A549 (cell line): ENCODE measurements at regions not wholly inside any gene's neighbourhood (a gene's known extent, or its start where the extent isn't known, plus 50 kb on each side); places are given as distances from the start of the nearest gene placed in this dataset.

Source experiments
- ATAC-seq, 2 experiments: fragments of 200-7000 bp in 1 of 2; fragments of >200 bp in 1 of 2; cut with Nextera tagmentation in 1 of 2; cut with Tn5 transposase in 1 of 2; 3 replicates each; pipeline versions ENCODE4 v1.8.0 to v1.9.1; 2018 to 2020; ENCODE audit warnings: mild to moderate bottlenecking in 1 of 2, moderate library complexity in 1 of 2
- CTCF ChIA-PET: fragments of 300-600 bp; sonication (Branson Sonifier 250); formaldehyde crosslinking; extraction: SDS; loops from one replicate; lab custom pipeline; 2021; ENCODE audit warnings: antibody characterized with exemption, inconsistent platforms; lab: Yijun Ruan, JAX
- POLR2A ChIA-PET: fragments of 350-600 bp; formaldehyde crosslinking; extraction: SDS; loops from one replicate; lab custom pipeline; 2021; ENCODE audit warnings: antibody characterized with exemption, inconsistent platforms; lab: Yijun Ruan, JAX
- DNase-seq, 2 experiments: peaks; one replicate each; pipeline versions ENCODE4 v3.0.0 to v3.0.0-alpha.2; 2011 to 2016; ENCODE audit warnings: low read depth in 1 of 2, low spot score in 1 of 2
- FAIRE-seq: peaks from 2 replicates; lab custom pipeline; 2011; peaks lifted over from hg19 to GRCh38; lab: Jason Lieb, UNC
- H3K27ac ChIP-seq, 2 experiments: fragments of >200 bp; sonication (Bioruptor Twin); formaldehyde crosslinking; 3 replicates each; pipeline ENCODE4 v1.5.1; 2016 to 2017
- H3K4me1 ChIP-seq: fragments of >200 bp; sonication (Bioruptor Twin); formaldehyde crosslinking; 3 replicates; pipeline ENCODE4 v1.6.1; 2016
- H3K4me2 ChIP-seq: fragments of >200 bp; sonication (Bioruptor Twin); formaldehyde crosslinking; 3 replicates; pipeline ENCODE4 v1.6.1; 2016
- H3K4me3 ChIP-seq: fragments of >200 bp; sonication (Bioruptor Twin); formaldehyde crosslinking; 3 replicates; pipeline ENCODE4 v1.5.1; 2016
- H3K9me3 ChIP-seq: fragments of >200 bp; sonication (Bioruptor Twin); formaldehyde crosslinking; 3 replicates; pipeline ENCODE4 v1.6.1; 2016
- ATOH8 ChIP-seq: fragments of 250-450 bp; sonication (Bioruptor Pico); IDR thresholded peaks from 2 replicates; pipeline ENCODE4 v1.5.0; 2020; ENCODE audit warnings: low read depth, mild to moderate bottlenecking, moderate library complexity
- BCL3 ChIP-seq: fragments of >200 bp; sonication (Bioruptor Twin); formaldehyde crosslinking; IDR thresholded peaks from 3 replicates; pipeline ENCODE4 v1.6.1; 2016
- CBX2 ChIP-seq: fragments of 200-600 bp; sonication (generic); IDR thresholded peaks from 2 replicates; pipeline ENCODE4 v1.6.1; 2016; ENCODE audit warnings: low read depth, mild to moderate bottlenecking, borderline replicate concordance
- CTCF ChIP-seq: fragments of >200 bp; sonication (Bioruptor Twin); formaldehyde crosslinking; IDR thresholded peaks from 3 replicates; pipeline ENCODE4 v1.5.1; 2016
- E2F6 ChIP-seq: IDR thresholded peaks from 2 replicates; pipeline ENCODE4 v1.6.1; 2012; ENCODE audit warnings: low read depth, borderline replicate concordance
- ELK1 ChIP-seq: fragments of 150-350 bp; IDR thresholded peaks from 2 replicates; pipeline ENCODE4 v1.6.1; 2014; ENCODE audit warnings: low read depth, mild to moderate bottlenecking, low read length
- EP300 ChIP-seq, 2 experiments: fragments of >200 bp; sonication (Bioruptor Twin); formaldehyde crosslinking; IDR thresholded peaks; 2 replicates in 1 of 2; 3 replicates in 1 of 2; pipeline ENCODE4 v1.6.1; 2016 to 2017
- FOXS1 ChIP-seq: fragments of 250-450 bp; sonication (Bioruptor Pico); IDR thresholded peaks from 2 replicates; pipeline ENCODE4 v1.5.0; 2020; ENCODE audit warnings: mild to moderate bottlenecking, moderate library complexity
- HDAC2 ChIP-seq: fragments of 200-600 bp; sonication (generic); IDR thresholded peaks from 2 replicates; pipeline ENCODE4 v1.6.1; 2016
- HOXA7 ChIP-seq: fragments of 250-450 bp; sonication (Bioruptor Pico); IDR thresholded peaks from 2 replicates; pipeline ENCODE4 v1.5.0; 2020; ENCODE audit warnings: mild to moderate bottlenecking, moderate library complexity
- HOXB5 ChIP-seq: fragments of 250-450 bp; sonication (Bioruptor Pico); IDR thresholded peaks from 2 replicates; pipeline ENCODE4 v1.5.0; 2020; ENCODE audit warnings: mild to moderate bottlenecking, moderate library complexity
- JUNB ChIP-seq: fragments of >200 bp; sonication (Bioruptor Twin); formaldehyde crosslinking; IDR thresholded peaks from 2 replicates; pipeline ENCODE4 v1.6.1; 2016
- KDM5A ChIP-seq: fragments of 200-600 bp; sonication (generic); IDR thresholded peaks from 2 replicates; pipeline ENCODE4 v1.6.1; 2016; ENCODE audit warnings: antibody characterized with exemption, mild to moderate bottlenecking
- MAFK ChIP-seq: fragments of 450-650 bp; IDR thresholded peaks from 2 replicates; pipeline ENCODE4 v1.6.1; 2014; ENCODE audit not compliant: partially characterized antibody
- MAX ChIP-seq: IDR thresholded peaks from 2 replicates; pipeline ENCODE4 v1.6.1; 2012
- MYC ChIP-seq: IDR thresholded peaks from 2 replicates; pipeline ENCODE4 v1.6.1; 2012; ENCODE audit warnings: mild to moderate bottlenecking, inconsistent platforms, low read length, improper control_type of control experiment, borderline replicate concordance
- NPAS2 ChIP-seq: fragments of 250-450 bp; sonication (Bioruptor Pico); IDR thresholded peaks from 2 replicates; pipeline ENCODE4 v1.8.0; 2022; ENCODE audit warnings: mild to moderate bottlenecking, moderate library complexity, borderline replicate concordance
- NR3C1 ChIP-seq: fragments of >200 bp; sonication (Bioruptor Twin); formaldehyde crosslinking; IDR thresholded peaks from 3 replicates; pipeline ENCODE4 v1.6.1; 2017
- PBX3 ChIP-seq: IDR thresholded peaks from 2 replicates; pipeline ENCODE4 v1.6.1; 2012
- PHF8 ChIP-seq: fragments of 200-600 bp; sonication (generic); IDR thresholded peaks from 2 replicates; pipeline ENCODE4 v1.6.1; 2016; ENCODE audit warnings: low read depth, mild to moderate bottlenecking, antibody characterized with exemption, moderate library complexity, borderline replicate concordance
- POLR2AphosphoS2 ChIP-seq: conservative IDR thresholded peaks from 2 replicates; pipeline ENCODE4 v1.6.1; 2012; ENCODE audit warnings: low read length, improper control_type of control experiment, inconsistent platforms
- RCOR1 ChIP-seq: fragments of 150-350 bp; IDR thresholded peaks from 2 replicates; pipeline ENCODE4 v1.6.1; 2014; ENCODE audit warnings: antibody characterized with exemption, low read length, low read depth
- RFX5 ChIP-seq: fragments of 450-650 bp; IDR thresholded peaks from 2 replicates; pipeline ENCODE4 v1.7.1; 2014; ENCODE audit warnings: antibody characterized with exemption, mild to moderate bottlenecking, moderate library complexity
- RNF2 ChIP-seq: fragments of 200-600 bp; sonication (generic); IDR thresholded peaks from 2 replicates; pipeline ENCODE4 v1.6.1; 2016; ENCODE audit warnings: low read depth, mild to moderate bottlenecking, antibody characterized with exemption, moderate library complexity, borderline replicate concordance
- WGBS: methylation state at CpG from one replicate; pipeline ENCODE4 v1.1.6; 2017; ENCODE audit errors: missing lambda C conversion rate; 5-methylcytosine and 5-hydroxymethylcytosine counted together

- POLR2A ChIA-PET, result no interaction called here
- H3K27ac ChIP-seq, result no peak overlapping the region
- DNase-seq (no peak), FAIRE-seq (no peak), ATAC-seq (no peak)
- H3K9me3 ChIP-seq, result no peaks in the 10 kb centered on the region
- CTCF ChIA-PET, result no interaction called here
- H3K4me1 ChIP-seq, result peaks cover 10% of the 10 kb centered on the region; the same call in 2 of the 3 replicates
- TF ChIP-seq NR3C1 (no peak), HDAC2 (no peak), RCOR1 (no peak), MAFK (no peak), RFX5 (no peak), MAX (no peak), FOXS1 (CRISPR knock-in tag) (no peak), BCL3 (no peak), NPAS2 (CRISPR knock-in tag) (no peak), RNF2 (no peak)
- H3K4me2 ChIP-seq, result no peak overlapping the region
- H3K4me3 ChIP-seq, result no peak overlapping the region
Observed at GRCh38 chr1:191697556-191697955, 460.7 kb upstream of the RGS18 start.

- 0% methylated on average over 1 of the region's 1 CpG for WGBS
- CTCF ChIA-PET, result no interaction called here
Observed at GRCh38 chr1:191698246-191698645, 460.0 kb upstream of the RGS18 start.

GRCh38 chr1:191699343-191699742 lies 458.9 kb upstream of the RGS18 start:
- DNase-seq (no peak), ATAC-seq (no peak), FAIRE-seq (no peak)
- no peak overlapping the region for H3K27ac ChIP-seq
- 81% methylated on average over 1 of the region's 1 CpG for WGBS
- no peak overlapping the region for H3K4me3 ChIP-seq
- H3K4me1 ChIP-seq, result peaks cover 11% of the 10 kb centered on the region; the same call in 2 of the 3 replicates
- ChIA-PET POLR2A (no interaction called here), CTCF (no interaction called here)
- TF ChIP-seq E2F6 (no peak), JUNB (no peak)
- no peaks in the 10 kb centered on the region for H3K9me3 ChIP-seq
- no peak overlapping the region for H3K4me2 ChIP-seq

More at GRCh38 chr1:191698246-191698645, 460.0 kb upstream of the RGS18 start:
- Histone ChIP-seq H3K4me2 (no peak overlapping the region), H3K9me3 (no peaks in the 10 kb centered on the region), H3K27ac (no peak overlapping the region), H3K4me3 (no peak overlapping the region), H3K4me1 (peaks cover 11% of the 10 kb centered on the region; the same call in 2 of the 3 replicates)
- no peak for TF ChIP-seq EP300 (IDR thresholded peaks at IDR 0.05)
- TF ChIP-seq HOXB5, result no peak
- TF ChIP-seq KDM5A, result no peak
- TF ChIP-seq CTCF, result no peak
- no peak for TF ChIP-seq CBX2
- TF ChIP-seq HOXA7 (CRISPR knock-in tag), result no peak
- POLR2A ChIA-PET, result no interaction called here
- ATAC-seq, result no peak
- DNase-seq, result no peak
- no peak for FAIRE-seq

GRCh38 chr1:191700922-191701321 lies 457.3 kb upstream of the RGS18 start:
- ATAC-seq (no peak), FAIRE-seq (no peak), DNase-seq (no peak)
- Histone ChIP-seq H3K4me1 (peaks cover 11% of the 10 kb centered on the region; the same call in 2 of the 3 replicates), H3K4me2 (no peak overlapping the region), H3K27ac (no peak overlapping the region), H3K4me3 (no peak overlapping the region), H3K9me3 (no peaks in the 10 kb centered on the region)
- ChIA-PET CTCF (no interaction called here), POLR2A (no interaction called here)
- WGBS, result 65% methylated on average over 3 of the region's 3 CpGs
- TF ChIP-seq E2F6 (no peak), POLR2AphosphoS2 (no peak), PBX3 (no peak), ATOH8 (CRISPR knock-in tag) (no peak), ELK1 (no peak), PHF8 (no peak), MYC (no peak), NR3C1 (no peak)
